ENCODE measurements at regions not wholly inside any gene's neighbourhood (a gene's known extent, or its start where the extent isn't known, plus 50 kb on each side); places are given as distances from the start of the nearest gene placed in this dataset.

- Histone ChIP-seq H2AFZ (ENCODE audit: low read length) (no peak overlapping the region), H3K9me3 (ENCODE audit: control insufficient read depth, low read depth, low read length) (no peaks in the 10 kb centered on the region), H2BK120ac (ENCODE audit: low read depth, low read length, poor library complexity, severe bottlenecking) (no peak overlapping the region), H3K4ac (ENCODE audit: low read depth, low read length) (no peak overlapping the region), H3T11ph (ENCODE audit: low read length) (no peak overlapping the region), H3K23ac (ENCODE audit: insufficient read length, low read depth, low read length) (no peak overlapping the region), H2BK5ac (ENCODE audit: insufficient read length, low read length) (no peak overlapping the region), H3K9ac (ENCODE audit: extremely low read depth, insufficient read length, low read length) (no peak overlapping the region), H2BK15ac (ENCODE audit: low read depth, low read length) (no peak overlapping the region), H3K79me1 (ENCODE audit: insufficient read depth, low read depth, low read length, poor library complexity, severe bottlenecking) (no peaks in the 10 kb centered on the region), H3K79me2 (ENCODE audit: insufficient read depth, low read length) (no peaks in the 10 kb centered on the region), H3K23me2 (ENCODE audit: insufficient read length, low read depth, low read length, poor library complexity, severe bottlenecking) (no peaks in the 10 kb centered on the region), H3K14ac (ENCODE audit: insufficient read depth, low read length) (no peak overlapping the region), H4K5ac (ENCODE audit: insufficient read length, low read depth, low read length) (no peak overlapping the region), H3K27ac (ENCODE audit: insufficient read length, low read depth, low read length) (no peak overlapping the region), H3K18ac (ENCODE audit: insufficient read length, low read depth, low read length) (no peak overlapping the region), H4K20me1 (ENCODE audit: control insufficient read depth, insufficient read depth, insufficient read length) (no peaks in the 10 kb centered on the region), H2AK5ac (ENCODE audit: insufficient read length, low read length) (no peak overlapping the region), H4K91ac (ENCODE audit: insufficient read length, low read depth, low read length) (no peak overlapping the region), H3K56ac (ENCODE audit: insufficient read length, low read depth, low read length) (no peak overlapping the region), H2BK12ac (ENCODE audit: insufficient read length, low read depth, low read length) (no peak overlapping the region), H3K4me2 (ENCODE audit: insufficient read depth, insufficient read length, low read length) (no peak overlapping the region), H2BK20ac (ENCODE audit: low read depth, low read length, poor library complexity, severe bottlenecking) (no peak overlapping the region), H3K27me3 (ENCODE audit: insufficient read depth, low read length) (no peaks in the 10 kb centered on the region), H4K8ac (replicated peaks; ENCODE audit: insufficient read length, low read depth, low read length) (no peak overlapping the region), H3K4me1 (ENCODE audit: insufficient read depth, low read length) (no peaks in the 10 kb centered on the region)
- H3K27me3 Mint-ChIP-seq (ENCODE audit: low read depth) = no peaks in the 10 kb centered on the region
- no peaks in the 10 kb centered on the region for H3K9me3 Mint-ChIP-seq
- H3K27ac Mint-ChIP-seq = no peak overlapping the region
- no peak for TF ChIP-seq CTCF (conservative IDR thresholded peaks at IDR 0.05)
- H3K4me3 Mint-ChIP-seq = no peak overlapping the region
- WGBS (ENCODE audit: extremely low coverage, insufficient read length, low lambda C conversion rate) = no CpG with 5 or more reads among the region's 1 CpG
- no peak for DNase-seq
- no peaks in the 10 kb centered on the region for H3K4me1 Mint-ChIP-seq
- no peaks in the 10 kb centered on the region for H3K36me3 Mint-ChIP-seq (ENCODE audit: insufficient read depth in 1 of 3, low read depth in 3 of 3)
Observed at GRCh38 chr5:67455970-67456369, 259.4 kb upstream of the CD180 start.
